HepG2 (cell line): ENCODE measurements at regions not wholly inside any gene's neighbourhood (a gene's known extent, or its start where the extent isn't known, plus 50 kb on each side); places are given as distances from the start of the nearest gene placed in this dataset.

ENCODE experiments used
- ATAC-seq: fragments of 200-7000 bp; cut with Tn5 transposase; 3 replicates; pipeline ENCODE4 v1.9.1; 2020; ENCODE audit warnings: mild to moderate bottlenecking, moderate library complexity
- BruUV-seq: library from RNA; stranded (reverse); fragments of 400-500 nt; replicated peaks from 2 replicates; lab custom pipeline; 2021; lab: Mats Ljungman, UMichigan
- CTCF ChIA-PET: fragments of 300-600 bp; formaldehyde crosslinking; extraction: SDS; loops from one replicate; lab custom pipeline; 2021; ENCODE audit warnings: low total read pairs, inconsistent platforms, low intra/inter-chr PET ratio; lab: Yijun Ruan, JAX
- POLR2A ChIA-PET: fragments of 350-600 bp; sonication (Branson Sonifier 250); formaldehyde crosslinking; loops from one replicate; lab custom pipeline; 2020; ENCODE audit warnings: antibody characterized with exemption, inconsistent platforms; lab: Yijun Ruan, JAX
- DNase-seq: peaks from one replicate; pipeline ENCODE4 v3.0.0-alpha.2; 2015; ENCODE audit warnings: low spot score
- FAIRE-seq: peaks from 3 replicates; lab custom pipeline; 2011; peaks lifted over from hg19 to GRCh38; lab: Jason Lieb, UNC
- H2AFZ ChIP-seq: one replicate; pipeline ENCODE4 v1.6.1; 2011; ENCODE audit warnings: low read length, inconsistent platforms
- H3K27ac ChIP-seq: fragments of 300-600 bp; 3 replicates; pipeline ENCODE4 v1.8.0; 2011; ENCODE audit warnings: mixed run types, mild to moderate bottlenecking, mixed read lengths, low read length, inconsistent platforms; ENCODE audit not compliant: insufficient read depth; ENCODE audit errors: extremely low read length
- H3K27me3 ChIP-seq, 2 experiments: fragments of 200-600 bp in 1 of 2; 2 replicates in 1 of 2; 3 replicates in 1 of 2; pipeline versions ENCODE4 v1.6.0 to v1.8.0; 2011; ENCODE audit warnings: low read length in 2 of 2, mild to moderate bottlenecking in 2 of 2, moderate library complexity in 2 of 2, inconsistent platforms in 1 of 2; ENCODE audit not compliant: insufficient read depth in 2 of 2, control insufficient read depth in 1 of 2
- H3K36me3 ChIP-seq, 2 experiments: fragments of 200-600 bp in 1 of 2; replicated peaks in 1 of 2; 2 replicates in 1 of 2; 3 replicates in 1 of 2; pipeline versions ENCODE4 v1.5.1 to v1.8.0; 2011; ENCODE audit warnings: low read length in 2 of 2, inconsistent platforms in 1 of 2; ENCODE audit not compliant: insufficient read depth in 2 of 2, control insufficient read depth in 1 of 2
- H3K4me1 ChIP-seq: 2 replicates; pipeline ENCODE4 v1.5.1; 2012; ENCODE audit warnings: low read length, inconsistent platforms; ENCODE audit not compliant: insufficient read depth
- H3K4me2 ChIP-seq: 2 replicates; pipeline ENCODE4 v1.6.0; 2011; ENCODE audit warnings: low read depth, low read length, inconsistent platforms
- H3K4me3 ChIP-seq, 3 experiments: fragments of 200-600 bp in 1 of 3; sonication (generic), shearing (Covaris generic) in 1 of 3; replicated peaks in 1 of 3; 2 replicates each; pipeline ENCODE4 v1.5.1; 2011 to 2016; ENCODE audit warnings: low read length in 3 of 3, inconsistent platforms in 2 of 3, low read depth in 2 of 3, mild to moderate bottlenecking in 2 of 3, control low read depth in 1 of 3, mixed read lengths in 1 of 3; ENCODE audit not compliant: insufficient read depth in 1 of 3
- H3K79me2 ChIP-seq: one replicate; pipeline ENCODE4 v1.6.1; 2011; ENCODE audit warnings: low read length, inconsistent platforms; ENCODE audit not compliant: insufficient read depth
- H3K9ac ChIP-seq: 2 replicates; pipeline ENCODE4 v1.6.0; 2011; ENCODE audit warnings: mild to moderate bottlenecking, low read depth, low read length, inconsistent platforms; ENCODE audit not compliant: insufficient read depth
- H3K9me3 ChIP-seq: 2 replicates; pipeline ENCODE4 v1.5.1; 2012; ENCODE audit warnings: mild to moderate bottlenecking, low read length
- H4K20me1 ChIP-seq: 2 replicates; pipeline ENCODE4 v1.6.0; 2011; ENCODE audit warnings: inconsistent platforms, mild to moderate bottlenecking, low read length, moderate library complexity; ENCODE audit not compliant: insufficient read depth
- AKNA ChIP-seq: sonication (generic); formaldehyde crosslinking; IDR thresholded peaks from 2 replicates; pipeline ENCODE4 v1.4.0; 2020; ENCODE audit warnings: missing genetic modification reagents, borderline replicate concordance
- CCAR2 ChIP-seq: fragments of 200-400 bp; formaldehyde crosslinking; optimal IDR thresholded peaks from 2 replicates; pipeline ENCODE3; 2018; ENCODE audit warnings: low read depth, mild to moderate bottlenecking, low read length, moderate library complexity
- KDM2A ChIP-seq: sonication (generic); formaldehyde crosslinking; IDR thresholded peaks from 2 replicates; pipeline ENCODE4 v1.4.0; 2020; ENCODE audit warnings: low read depth, missing genetic modification reagents, borderline replicate concordance
- NFIB ChIP-seq: sonication (generic); formaldehyde crosslinking; IDR thresholded peaks from 2 replicates; pipeline ENCODE4 v1.9.0; 2021; ENCODE audit warnings: missing genetic modification reagents, mild to moderate bottlenecking, borderline replicate concordance
- NFYB ChIP-seq: sonication (generic); formaldehyde crosslinking; IDR thresholded peaks from 2 replicates; pipeline ENCODE4 v1.4.0; 2020; ENCODE audit warnings: missing genetic modification reagents
- NR2F6 ChIP-seq, 2 experiments: IDR thresholded peaks; 2 replicates each; pipeline ENCODE4 v1.6.1; 2016; ENCODE audit warnings: antibody characterized with exemption in 1 of 2, mild to moderate bottlenecking in 1 of 2
- PCBP1 ChIP-seq: fragments of 200-400 bp; formaldehyde crosslinking; IDR thresholded peaks from 2 replicates; pipeline ENCODE4 v1.6.1; 2017; ENCODE audit warnings: mild to moderate bottlenecking, low read depth, low read length, borderline replicate concordance
- RBM39 ChIP-seq: fragments of 200-400 bp; formaldehyde crosslinking; IDR thresholded peaks from one replicate; pipeline ENCODE4 v1.6.1; 2018; ENCODE audit warnings: antibody characterized with exemption, mild to moderate bottlenecking, low read depth, low read length; ENCODE audit not compliant: poor library complexity, severe bottlenecking
- U2AF1 ChIP-seq: fragments of 200-400 bp; formaldehyde crosslinking; optimal IDR thresholded peaks from 2 replicates; pipeline ENCODE3; 2017; ENCODE audit warnings: mild to moderate bottlenecking, low read depth, low read length
- ZMYM2 ChIP-seq: sonication (generic); formaldehyde crosslinking; IDR thresholded peaks from 2 replicates; pipeline ENCODE4 v1.8.0; 2022; ENCODE audit warnings: mild to moderate bottlenecking, missing genetic modification reagents
- ZNF124 ChIP-seq: sonication (generic); formaldehyde crosslinking; IDR thresholded peaks from 2 replicates; pipeline ENCODE4 v1.4.0; 2020; ENCODE audit warnings: missing genetic modification reagents
- ZNF256 ChIP-seq: sonication (generic); formaldehyde crosslinking; conservative IDR thresholded peaks from 2 replicates; pipeline ENCODE4 v1.4.0; 2020; ENCODE audit warnings: missing genetic modification reagents
- ZNF446 ChIP-seq: sonication (generic); formaldehyde crosslinking; IDR thresholded peaks from 2 replicates; pipeline ENCODE4 v1.5.0; 2020; ENCODE audit warnings: mild to moderate bottlenecking, missing genetic modification reagents
- ZNF672 ChIP-seq: sonication (generic); formaldehyde crosslinking; IDR thresholded peaks from 2 replicates; pipeline ENCODE4 v1.8.1; 2022; ENCODE audit warnings: missing genetic modification reagents
- WGBS: methylation state at CpG from one replicate; pipeline ENCODE4 v1.1.6; 2017; ENCODE audit warnings: low lambda C conversion rate; 5-methylcytosine and 5-hydroxymethylcytosine counted together
- in situ Hi-C: cut with HindIII; loops from 2 replicates; pipeline ENCODE4 v1.10.0; 2017; ENCODE audit warnings: low pct_unique_long_range_greater_than_20kb; ENCODE audit not compliant: extremely low pct_ligation_motif_present
- intact Hi-C: fragments of 100-400 bp; cut with micrococcal nuclease; formaldehyde crosslinking; loops from one replicate; pipeline ENCODE4 v1.10.0; 2022; ENCODE audit not compliant: unreplicated experiment
- TF ChIP-seq, protein P1 (sequence below): sonication (generic); formaldehyde crosslinking; IDR thresholded peaks from 2 replicates; pipeline ENCODE4 v1.8.0; 2022; ENCODE audit warnings: mild to moderate bottlenecking, missing genetic modification reagents, moderate library complexity
- TF ChIP-seq, protein P2 (sequence below): sonication (generic); formaldehyde crosslinking; IDR thresholded peaks from 2 replicates; pipeline ENCODE4 v1.5.1; 2020; ENCODE audit warnings: mild to moderate bottlenecking, missing genetic modification reagents, moderate library complexity

- H3K4me2 ChIP-seq: no peak overlapping the region
- peaks cover 91% of the 10 kb centered on the region for H3K9me3 ChIP-seq
- H2AFZ ChIP-seq: no peak overlapping the region
- intact Hi-C loops: no loop called here
- 1% methylated on average over 2 of the region's 2 CpGs for WGBS
- no peak for DNase-seq
- H3K9ac ChIP-seq: no peak overlapping the region
- H4K20me1 ChIP-seq: no peaks in the 10 kb centered on the region
- POLR2A ChIA-PET: no interaction called here
- CTCF ChIA-PET: no interaction called here
- H3K4me3 ChIP-seq: no peak overlapping the region
- in situ Hi-C loops: no loop called here
- BruUV-seq: no TSS peak
- no peaks in the 10 kb centered on the region for H3K36me3 ChIP-seq
- H3K4me1 ChIP-seq: no peaks in the 10 kb centered on the region
- FAIRE-seq: no peak
- no peak for ATAC-seq
- no peaks in the 10 kb centered on the region for H3K27me3 ChIP-seq
- H3K27ac ChIP-seq: no peak overlapping the region
- no peaks in the 10 kb centered on the region for H3K79me2 ChIP-seq
- TF ChIP-seq ZNF672: no peak
- no peak for TF ChIP-seq RBM39
- no peak for TF ChIP-seq NR2F6 (IDR thresholded peaks at IDR 0.05)
- TF ChIP-seq NR2F6 (CRISPR knock-in tag; IDR thresholded peaks at IDR 0.05): no peak
- TF ChIP-seq, protein P1, sequence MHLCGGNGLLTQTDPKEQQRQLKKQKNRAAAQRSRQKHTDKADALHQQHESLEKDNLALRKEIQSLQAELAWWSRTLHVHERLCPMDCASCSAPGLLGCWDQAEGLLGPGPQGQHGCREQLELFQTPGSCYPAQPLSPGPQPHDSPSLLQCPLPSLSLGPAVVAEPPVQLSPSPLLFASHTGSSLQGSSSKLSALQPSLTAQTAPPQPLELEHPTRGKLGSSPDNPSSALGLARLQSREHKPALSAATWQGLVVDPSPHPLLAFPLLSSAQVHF (CRISPR knock-in tag): no peak
- TF ChIP-seq, protein P2, sequence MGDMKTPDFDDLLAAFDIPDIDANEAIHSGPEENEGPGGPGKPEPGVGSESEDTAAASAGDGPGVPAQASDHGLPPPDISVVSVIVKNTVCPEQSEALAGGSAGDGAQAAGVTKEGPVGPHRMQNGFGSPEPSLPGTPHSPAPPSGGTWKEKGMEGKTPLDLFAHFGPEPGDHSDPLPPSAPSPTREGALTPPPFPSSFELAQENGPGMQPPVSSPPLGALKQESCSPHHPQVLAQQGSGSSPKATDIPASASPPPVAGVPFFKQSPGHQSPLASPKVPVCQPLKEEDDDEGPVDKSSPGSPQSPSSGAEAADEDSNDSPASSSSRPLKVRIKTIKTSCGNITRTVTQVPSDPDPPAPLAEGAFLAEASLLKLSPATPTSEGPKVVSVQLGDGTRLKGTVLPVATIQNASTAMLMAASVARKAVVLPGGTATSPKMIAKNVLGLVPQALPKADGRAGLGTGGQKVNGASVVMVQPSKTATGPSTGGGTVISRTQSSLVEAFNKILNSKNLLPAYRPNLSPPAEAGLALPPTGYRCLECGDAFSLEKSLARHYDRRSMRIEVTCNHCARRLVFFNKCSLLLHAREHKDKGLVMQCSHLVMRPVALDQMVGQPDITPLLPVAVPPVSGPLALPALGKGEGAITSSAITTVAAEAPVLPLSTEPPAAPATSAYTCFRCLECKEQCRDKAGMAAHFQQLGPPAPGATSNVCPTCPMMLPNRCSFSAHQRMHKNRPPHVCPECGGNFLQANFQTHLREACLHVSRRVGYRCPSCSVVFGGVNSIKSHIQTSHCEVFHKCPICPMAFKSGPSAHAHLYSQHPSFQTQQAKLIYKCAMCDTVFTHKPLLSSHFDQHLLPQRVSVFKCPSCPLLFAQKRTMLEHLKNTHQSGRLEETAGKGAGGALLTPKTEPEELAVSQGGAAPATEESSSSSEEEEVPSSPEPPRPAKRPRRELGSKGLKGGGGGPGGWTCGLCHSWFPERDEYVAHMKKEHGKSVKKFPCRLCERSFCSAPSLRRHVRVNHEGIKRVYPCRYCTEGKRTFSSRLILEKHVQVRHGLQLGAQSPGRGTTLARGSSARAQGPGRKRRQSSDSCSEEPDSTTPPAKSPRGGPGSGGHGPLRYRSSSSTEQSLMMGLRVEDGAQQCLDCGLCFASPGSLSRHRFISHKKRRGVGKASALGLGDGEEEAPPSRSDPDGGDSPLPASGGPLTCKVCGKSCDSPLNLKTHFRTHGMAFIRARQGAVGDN (CRISPR knock-in tag): no peak
- no peak for TF ChIP-seq NFIB
- TF ChIP-seq ZNF124 (CRISPR knock-in tag): no peak
- TF ChIP-seq NFYB (CRISPR knock-in tag): no peak
- no peak for TF ChIP-seq AKNA (CRISPR knock-in tag)
- no peak for TF ChIP-seq ZMYM2
- no peak for TF ChIP-seq KDM2A (CRISPR knock-in tag)
- no peak for TF ChIP-seq PCBP1
- TF ChIP-seq ZNF256 (CRISPR knock-in tag): no peak
- no peak for TF ChIP-seq ZNF446 (CRISPR knock-in tag)
- no peak for TF ChIP-seq U2AF1
- no peak for TF ChIP-seq CCAR2
Observed at GRCh38 chr2:123917241-123917640, 107.8 kb upstream of the CNTNAP5 start.
